Heart left ventricle (tissue), 16 donors: ENCODE measurements at regions not wholly inside any gene's neighbourhood (a gene's known extent, or its start where the extent isn't known, plus 50 kb on each side); places are given as distances from the start of the nearest gene placed in this dataset.

Experiments
- ATAC-seq, 4 donors: fragments of 200-7000 bp; cut with Tn5 transposase; one replicate each; pipeline ENCODE4 v1.9.1; 2020 to 2022; ENCODE audit warnings: moderate library complexity in 4 of 4, mild to moderate bottlenecking in 3 of 4, moderate number of reproducible peaks in 1 of 4
- DNase-seq, 5 donors: peaks; one replicate each; pipeline ENCODE4 v3.0.0-alpha.2; 2020
- H3K27ac ChIP-seq, 12 donors: fragments of 200-600 bp; sonication (generic) in 4 of 12; one replicate each; pipeline versions ENCODE4 v1.5.0 to v1.8.0; 2016 to 2022; ENCODE audit warnings: mild to moderate bottlenecking in 2 of 12
- H3K27me3 ChIP-seq, 9 donors: fragments of 200-600 bp; sonication (generic) in 2 of 9; one replicate each; pipeline versions ENCODE4 v1.5.1 to v1.8.0; 2016 to 2022; ENCODE audit warnings: mild to moderate bottlenecking in 3 of 9
- H3K36me3 ChIP-seq, 9 donors: fragments of 200-600 bp; sonication (generic) in 2 of 9; one replicate each; pipeline versions ENCODE4 v1.5.0 to v1.8.0; 2018 to 2022; ENCODE audit warnings: mild to moderate bottlenecking in 2 of 9
- H3K4me1 ChIP-seq, 12 donors: fragments of 200-600 bp; sonication (generic) in 4 of 12; one replicate each; pipeline versions ENCODE4 v1.5.0 to v1.8.0; 2016 to 2022; ENCODE audit warnings: mild to moderate bottlenecking in 3 of 12
- H3K4me3 ChIP-seq, 12 donors: fragments of 200-600 bp; sonication (generic) in 4 of 12; one replicate each; pipeline versions ENCODE4 v1.5.0 to v1.8.0; 2017 to 2022; ENCODE audit warnings: mild to moderate bottlenecking in 9 of 12, moderate library complexity in 4 of 12
- H3K9me3 ChIP-seq, 12 donors: fragments of 200-600 bp; sonication (generic) in 4 of 12; one replicate each; pipeline versions ENCODE4 v1.5.0 to v1.8.0; 2016 to 2022; ENCODE audit warnings: mild to moderate bottlenecking in 1 of 12
- POLR2A ChIP-seq, 2 donors: fragments of 450-650 bp; IDR thresholded peaks; one replicate each; pipeline ENCODE4 v1.6.1; 2017; ENCODE audit warnings: antibody characterized with exemption in 2 of 2, mild to moderate bottlenecking in 2 of 2, moderate library complexity in 2 of 2
- WGBS, 4 donors: extraction: QIAGEN DNeasy Blood & Tissue Kit in 2 of 4; methylation state at CpG; one replicate each; pipeline versions ENCODE4 v1.1.5 to v1.1.7; 2013 to 2018; 5-methylcytosine and 5-hydroxymethylcytosine counted together
- intact Hi-C, 10 donors: fragments of 100-400 bp; cut with DNase I; formaldehyde crosslinking; loops; one replicate each; pipeline versions ENCODE4 v1.11.1 to v1.14.2; 2022
- TF ChIP-seq, protein P1 (sequence below), 12 donors: fragments of 200-600 bp; sonication (generic) in 4 of 12; IDR thresholded peaks; one replicate each; pipeline versions ENCODE4 v1.5.0 to v1.8.0; 2018 to 2022; ENCODE audit warnings: antibody characterized with exemption in 12 of 12, mild to moderate bottlenecking in 5 of 12
- donor health status: ischemic (EF 13 %, LVEDD 7.1; RV severe dilation, severe dysfunction).
- donor health status: healthy with polysubstance abuse.
- donor health status: DM: no; HTN: yes; CAD: no.
- donor health status: DM: no; HTN: no; CAD: no.
- donor health status: ischemic (EF 25% LVEDD 6.9; RV normal size, moderate dysfunction).
- donor health status: ischemic (EF 25% LVEDD 5.7; RV mildly dilated, moderate dysfunction).
- donor health status: healthy.
- donor health status: DM: yes; HTN: yes; CAD: no.
- donor health status: ischemic (EF 35%, LVEDD 5.7; RV mildly dilated, moderate dysfunction).
- donor health status: nonischemic (EF 11% LVEDD 7.7; RV severe dilation, severe dysfunction).
- donor health status: DM: yes; HTN: yes; CAD: no.
- donor health status: PGD.
- donor health status: ischemic (EF 29% LVEDD 5.4; RV normal size, mild dysfunction).
- donor health status: nonischemic (EF 23%, LVEDD 6.1; RV moderate dilation, normal function).

DNA sequence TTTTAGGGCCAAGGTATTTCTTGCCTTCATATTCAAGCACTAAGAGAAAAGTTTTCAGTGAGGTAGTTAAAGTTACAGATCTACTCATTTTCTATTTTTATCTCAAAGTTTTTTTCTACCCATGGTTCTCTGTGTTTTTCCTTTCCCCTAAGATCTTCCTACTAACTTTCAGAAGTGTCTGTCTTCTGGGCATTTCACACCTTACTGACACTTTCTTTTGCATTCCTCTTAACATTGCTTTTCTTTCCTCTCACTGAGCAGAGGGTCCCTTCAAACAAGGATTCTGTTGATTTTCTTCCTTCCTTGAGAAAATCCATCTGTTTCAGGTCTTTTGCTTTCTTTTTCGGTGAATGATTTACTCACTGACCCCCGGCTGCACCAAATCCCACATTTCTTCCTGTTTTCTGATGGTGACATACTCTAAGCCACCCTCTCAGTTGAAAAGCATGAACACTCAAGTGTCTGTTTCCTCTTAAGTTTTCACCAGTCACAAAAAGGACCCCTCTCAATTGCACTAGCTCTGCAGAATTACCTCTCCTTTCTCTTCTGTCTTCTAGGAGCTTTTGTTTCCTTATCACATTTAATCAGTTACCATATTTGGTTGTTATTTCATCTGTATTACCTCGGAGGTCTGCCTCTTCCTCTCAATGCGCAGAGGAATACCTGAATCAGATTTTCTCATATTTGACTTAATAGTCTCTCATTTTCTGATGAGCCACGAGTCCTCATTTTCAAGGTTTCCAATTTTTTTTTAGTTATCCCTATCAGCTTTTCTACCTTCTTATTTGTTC is 73.5 kb upstream of the RNF217 start:
- Histone ChIP-seq H3K4me1 (peaks cover 0 to 10% (median 0%) of the 10 kb centered on the region in 12 donors), H3K9me3 (no peaks in the 10 kb centered on the region), H3K27me3 (no peaks in the 10 kb centered on the region), H3K4me3 (peak overlapping the region in 1 of 12 donors; percentile 13), H3K27ac (no peak overlapping the region), H3K36me3 (no peaks in the 10 kb centered on the region)
- ATAC-seq (no peak), DNase-seq (no peak)
- 52 to 56% (median 53%) methylated on average over 5 of the region's 5 CpGs for WGBS, 4 donors
- intact Hi-C loops = loop anchor here in 1 of 10 donors (10.0 kb wide), 1 partner anchor 406 kb away; no protein-coding TSS in a partner anchor
- TF ChIP-seq POLR2A (IDR thresholded peaks at IDR 0.05) = no peak
- TF ChIP-seq, protein P1, sequence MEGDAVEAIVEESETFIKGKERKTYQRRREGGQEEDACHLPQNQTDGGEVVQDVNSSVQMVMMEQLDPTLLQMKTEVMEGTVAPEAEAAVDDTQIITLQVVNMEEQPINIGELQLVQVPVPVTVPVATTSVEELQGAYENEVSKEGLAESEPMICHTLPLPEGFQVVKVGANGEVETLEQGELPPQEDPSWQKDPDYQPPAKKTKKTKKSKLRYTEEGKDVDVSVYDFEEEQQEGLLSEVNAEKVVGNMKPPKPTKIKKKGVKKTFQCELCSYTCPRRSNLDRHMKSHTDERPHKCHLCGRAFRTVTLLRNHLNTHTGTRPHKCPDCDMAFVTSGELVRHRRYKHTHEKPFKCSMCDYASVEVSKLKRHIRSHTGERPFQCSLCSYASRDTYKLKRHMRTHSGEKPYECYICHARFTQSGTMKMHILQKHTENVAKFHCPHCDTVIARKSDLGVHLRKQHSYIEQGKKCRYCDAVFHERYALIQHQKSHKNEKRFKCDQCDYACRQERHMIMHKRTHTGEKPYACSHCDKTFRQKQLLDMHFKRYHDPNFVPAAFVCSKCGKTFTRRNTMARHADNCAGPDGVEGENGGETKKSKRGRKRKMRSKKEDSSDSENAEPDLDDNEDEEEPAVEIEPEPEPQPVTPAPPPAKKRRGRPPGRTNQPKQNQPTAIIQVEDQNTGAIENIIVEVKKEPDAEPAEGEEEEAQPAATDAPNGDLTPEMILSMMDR (IDR thresholded peaks at IDR 0.05) = no peak

DNA sequence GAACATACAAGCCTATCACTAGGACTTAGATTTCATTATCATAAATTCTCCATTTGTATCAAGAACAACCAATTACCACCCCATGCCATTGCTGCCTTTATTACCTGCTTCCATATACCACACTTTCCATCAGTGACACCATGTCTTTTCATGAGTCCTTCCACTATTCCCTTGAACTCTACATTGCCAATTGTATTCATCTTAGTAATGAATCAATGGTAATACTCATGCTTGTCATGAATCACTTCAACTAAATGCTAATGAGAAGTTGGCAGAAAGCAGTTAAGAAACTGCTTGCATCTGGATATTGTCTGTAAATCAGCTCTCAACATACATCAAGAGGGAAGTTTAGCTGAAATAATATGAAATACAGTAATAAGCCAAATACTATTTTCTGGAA is 61.2 kb upstream of the RNF217 start:
- intact Hi-C loops = no loop called here
- H3K9me3 ChIP-seq = no peaks in the 10 kb centered on the region
- no peaks in the 10 kb centered on the region for H3K4me1 ChIP-seq
- no peaks in the 10 kb centered on the region for H3K36me3 ChIP-seq
- H3K27ac ChIP-seq = no peak overlapping the region
- TF ChIP-seq, protein P1 (IDR thresholded peaks at IDR 0.05) = no peak
- no peak for TF ChIP-seq POLR2A (IDR thresholded peaks at IDR 0.05)
- DNase-seq (no peak), ATAC-seq (no peak)
- H3K4me3 ChIP-seq = no peak overlapping the region
- H3K27me3 ChIP-seq = no peaks in the 10 kb centered on the region

GRCh38 chr6:124903797-124904196 is 58.4 kb upstream of the RNF217 start:
- DNase-seq (no peak), ATAC-seq (no peak)
- TF ChIP-seq, protein P1 (IDR thresholded peaks at IDR 0.05) = no peak
- no peak for TF ChIP-seq POLR2A (IDR thresholded peaks at IDR 0.05)
- H3K4me3 ChIP-seq = no peak overlapping the region
- no peaks in the 10 kb centered on the region for H3K9me3 ChIP-seq
- intact Hi-C loops = no loop called here
- H3K36me3 ChIP-seq = no peaks in the 10 kb centered on the region
- H3K27ac ChIP-seq = no peak overlapping the region
- H3K27me3 ChIP-seq = no peaks in the 10 kb centered on the region
- H3K4me1 ChIP-seq = no peaks in the 10 kb centered on the region

DNA sequence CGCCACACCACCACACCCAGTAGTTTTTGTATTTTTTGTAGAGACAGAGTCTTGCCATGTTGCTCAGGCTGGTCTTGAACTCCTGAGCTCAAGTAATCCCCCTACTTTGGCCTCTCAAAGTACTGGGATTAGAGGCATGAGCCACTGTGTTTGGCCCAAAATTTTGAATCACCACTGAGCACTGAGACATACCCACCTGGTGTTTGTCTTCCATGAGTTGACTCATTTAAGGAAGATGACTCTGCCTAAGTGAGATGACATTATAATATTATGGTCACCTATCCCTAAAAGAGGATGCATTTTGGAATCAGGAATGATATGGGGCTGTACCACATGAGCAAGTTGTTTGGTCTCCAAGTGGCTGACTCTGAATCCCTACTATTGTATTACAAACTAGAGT is 54.6 kb upstream of the RNF217 start:
- TF ChIP-seq, protein P1 (IDR thresholded peaks at IDR 0.05) = no peak
- TF ChIP-seq POLR2A (IDR thresholded peaks at IDR 0.05) = no peak
- 89 to 100% (median 97%) methylated on average over 1 of the region's 1 CpG for WGBS, 4 donors
- no peaks in the 10 kb centered on the region for H3K27me3 ChIP-seq
- no peaks in the 10 kb centered on the region for H3K36me3 ChIP-seq
- H3K4me1 ChIP-seq = no peaks in the 10 kb centered on the region
- DNase-seq (no peak), ATAC-seq (no peak)
- H3K4me3 ChIP-seq = no peak overlapping the region
- H3K27ac ChIP-seq = no peak overlapping the region
- no peaks in the 10 kb centered on the region for H3K9me3 ChIP-seq
- intact Hi-C loops = no loop called here
